Dedifferentiated amniotic fluid mesenchymal stem cell (primary cell): ENCODE measurements at regions not wholly inside any gene's neighbourhood (a gene's known extent, or its start where the extent isn't known, plus 50 kb on each side); places are given as distances from the start of the nearest gene placed in this dataset.

Experiments
- DNase-seq: peaks from one replicate; pipeline ENCODE4 v3.0.0-alpha.2; 2016; ENCODE audit errors: extremely low spot score

GRCh38 chr10:28075424-28075823, 76.5 kb upstream of the ODAD2 start:
- DNase-seq, result no peak

DNA sequence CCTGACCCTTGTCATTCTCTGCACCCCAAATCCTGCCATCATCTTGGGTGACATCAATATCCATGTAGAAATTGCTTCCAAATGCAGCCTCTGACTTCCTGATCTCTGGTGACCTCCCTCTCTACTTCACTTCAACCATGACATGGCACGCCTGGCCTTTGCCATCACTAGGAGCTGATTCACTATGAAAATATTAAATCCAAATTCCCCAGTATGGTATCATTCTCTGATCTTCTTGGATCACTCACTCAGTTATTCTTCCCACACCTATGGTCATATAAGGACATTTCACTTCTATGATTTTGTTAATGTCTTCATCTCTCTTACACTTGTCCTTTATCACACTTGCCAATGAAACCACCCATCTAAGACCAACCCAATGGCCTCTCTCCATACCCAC, 73.7 kb upstream of the ODAD2 start:
- no peak for DNase-seq

DNA sequence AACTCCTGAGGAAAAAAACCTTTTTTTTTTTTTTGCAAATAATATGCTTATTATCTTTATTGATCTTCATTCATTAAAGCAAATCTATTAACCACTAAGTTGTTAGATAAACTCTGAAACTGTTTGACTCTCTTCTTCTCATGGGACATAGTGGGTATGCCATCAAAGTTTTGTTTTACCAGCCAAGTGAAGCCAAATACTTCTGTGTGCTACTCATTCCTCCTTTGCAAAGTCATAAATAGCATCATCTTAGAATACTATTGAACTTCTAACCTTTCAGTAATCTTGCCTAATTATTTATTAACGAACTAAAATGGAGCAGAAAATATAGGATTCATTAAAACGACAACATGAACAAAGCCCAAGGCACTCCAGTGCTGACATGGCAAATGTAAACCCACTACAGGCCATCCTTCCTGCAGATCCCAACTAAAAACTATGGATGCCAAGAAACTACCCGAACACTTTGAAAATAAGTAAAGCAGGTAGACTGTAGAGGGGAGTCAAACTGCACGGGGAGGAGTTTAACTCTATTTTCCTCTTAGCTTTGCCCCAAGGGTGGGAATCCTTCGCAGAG, 61.2 kb upstream of the ODAD2 start:
- DNase-seq, result no peak

- DNase-seq, result no peak
Measured at GRCh38 chr10:28058746-28059145, 59.9 kb upstream of the ODAD2 start.

DNA sequence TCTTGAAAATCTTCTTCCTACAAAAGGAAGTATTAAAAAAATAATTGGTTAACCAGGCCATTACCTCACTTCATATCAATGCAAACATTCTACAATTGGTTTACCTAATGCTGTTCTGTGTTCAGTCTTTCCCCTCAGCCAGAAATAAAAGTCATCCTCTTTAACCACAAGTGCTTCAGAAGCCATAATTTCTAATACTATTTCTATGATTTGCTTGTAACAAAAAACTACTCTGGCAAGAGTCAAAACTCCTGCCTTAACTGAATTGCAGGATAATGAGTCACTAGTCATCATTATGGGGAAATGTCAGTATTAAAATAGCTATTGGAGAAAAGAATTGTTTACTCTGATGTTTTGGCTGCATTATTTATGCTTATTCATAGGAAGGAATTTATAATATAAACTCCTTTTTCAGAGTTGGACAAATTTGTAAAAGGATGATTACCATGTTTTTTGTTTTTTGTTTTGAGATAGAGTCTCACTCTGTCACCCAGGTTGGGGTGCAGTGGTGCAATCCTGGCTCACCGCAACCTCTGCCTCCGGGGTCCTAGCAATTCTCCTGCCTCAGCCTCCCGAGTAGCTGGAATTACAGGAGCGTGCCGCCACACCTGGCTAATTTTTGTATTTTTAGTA, 55.5 kb upstream of the ODAD2 start:
- DNase-seq, result peak; percentile 96

DNA sequence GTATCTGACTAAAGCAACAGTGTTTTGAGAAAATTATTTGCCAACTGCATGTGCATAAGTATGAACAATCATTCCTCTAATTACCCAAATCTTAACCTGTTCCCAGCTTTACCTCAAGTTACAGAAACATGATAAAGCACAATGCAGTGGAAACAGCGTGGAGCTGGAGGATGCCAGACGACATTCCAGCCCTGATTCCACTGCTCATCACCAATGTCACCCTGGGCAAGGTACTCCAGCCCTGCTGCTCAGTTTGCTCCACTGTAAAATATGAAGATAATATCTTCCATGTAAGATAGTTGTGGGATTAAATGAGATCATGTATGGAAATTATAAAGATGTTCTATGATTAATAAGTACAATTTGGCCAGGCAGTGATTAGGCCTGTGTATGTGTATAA, 50.4 kb upstream of the ODAD2 start:
- DNase-seq, result no peak
